Right lobe of liver (tissue), 4 donors: ENCODE measurements at regions not wholly inside any gene's neighbourhood (a gene's known extent, or its start where the extent isn't known, plus 50 kb on each side); places are given as distances from the start of the nearest gene placed in this dataset.

Experiments used
- CTCF ChIP-seq, 4 donors: fragments of 200-600 bp in 3 of 4; fragments of 450-650 bp in 1 of 4; IDR thresholded peaks; one replicate each; pipeline versions ENCODE4 v1.5.1 to v1.8.0; 2016 to 2022; ENCODE audit warnings: antibody characterized with exemption in 4 of 4, mild to moderate bottlenecking in 2 of 4
- POLR2A ChIP-seq: fragments of 450-650 bp; IDR thresholded peaks from one replicate; pipeline ENCODE4 v1.6.1; 2017; ENCODE audit warnings: antibody characterized with exemption, mild to moderate bottlenecking
- donor health status: DM: no; HTN: no; CAD: no.
- donor health status: DM: no; HTN: no; CAD: no.
- donor health status: DM: no; HTN: yes; CAD: no.

DNA sequence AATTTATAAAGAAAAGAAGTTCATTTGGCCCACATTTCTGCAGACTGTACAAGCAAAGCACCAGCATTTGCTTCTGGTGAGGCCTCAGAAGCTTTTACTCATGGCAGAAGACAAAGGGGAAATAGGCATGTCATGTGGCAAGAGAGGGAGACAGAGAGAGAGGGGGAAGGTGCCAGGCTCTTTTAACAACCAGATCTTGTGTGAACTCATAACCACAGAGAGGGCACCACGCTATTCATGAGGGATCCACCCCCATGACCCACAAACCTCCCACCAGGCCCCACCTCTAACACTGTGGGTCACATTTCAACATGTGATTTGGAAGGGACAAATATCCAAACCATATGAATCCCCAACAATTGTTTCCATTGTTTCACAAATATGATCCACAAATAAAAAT, 467.9 kb downstream of the SIPA1L2 start:
- TF ChIP-seq CTCF (IDR thresholded peaks at IDR 0.05) (no peak), POLR2A (no peak)
